ENCODE measurements at regions not wholly inside any gene's neighbourhood (a gene's known extent, or its start where the extent isn't known, plus 50 kb on each side); places are given as distances from the start of the nearest gene placed in this dataset.

DNA sequence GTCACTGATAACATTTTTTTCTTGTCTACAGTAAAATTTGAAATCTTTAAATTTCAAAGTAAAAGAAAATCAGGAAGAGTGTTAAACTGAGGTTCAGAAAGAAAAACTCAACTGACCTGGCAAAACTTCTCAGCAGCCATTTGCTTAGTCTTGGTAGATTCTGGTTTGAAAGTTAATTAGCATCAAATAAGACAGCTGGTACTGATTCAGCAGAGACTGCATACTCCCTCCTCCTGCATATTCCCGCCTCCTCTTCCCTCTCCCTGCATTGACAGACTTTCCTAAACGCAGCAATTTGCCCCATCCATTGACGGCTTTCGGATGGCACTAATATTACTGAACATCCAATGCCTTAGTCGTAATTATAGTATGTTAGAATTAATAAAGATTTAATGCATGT, 520.8 kb downstream of the FLRT2 start:
- no peak for DNase-seq (ENCODE audit: low spot score in 2 of 2)
- H3K27me3 ChIP-seq = no peaks in the 10 kb centered on the region
- intact Hi-C loops (cut with DNase I; ENCODE audit: low total_unique reads) = no loop called here
- H3K4me3 ChIP-seq = no peak overlapping the region
- H3K36me3 ChIP-seq = no peaks in the 10 kb centered on the region
- TF ChIP-seq, protein P1, sequence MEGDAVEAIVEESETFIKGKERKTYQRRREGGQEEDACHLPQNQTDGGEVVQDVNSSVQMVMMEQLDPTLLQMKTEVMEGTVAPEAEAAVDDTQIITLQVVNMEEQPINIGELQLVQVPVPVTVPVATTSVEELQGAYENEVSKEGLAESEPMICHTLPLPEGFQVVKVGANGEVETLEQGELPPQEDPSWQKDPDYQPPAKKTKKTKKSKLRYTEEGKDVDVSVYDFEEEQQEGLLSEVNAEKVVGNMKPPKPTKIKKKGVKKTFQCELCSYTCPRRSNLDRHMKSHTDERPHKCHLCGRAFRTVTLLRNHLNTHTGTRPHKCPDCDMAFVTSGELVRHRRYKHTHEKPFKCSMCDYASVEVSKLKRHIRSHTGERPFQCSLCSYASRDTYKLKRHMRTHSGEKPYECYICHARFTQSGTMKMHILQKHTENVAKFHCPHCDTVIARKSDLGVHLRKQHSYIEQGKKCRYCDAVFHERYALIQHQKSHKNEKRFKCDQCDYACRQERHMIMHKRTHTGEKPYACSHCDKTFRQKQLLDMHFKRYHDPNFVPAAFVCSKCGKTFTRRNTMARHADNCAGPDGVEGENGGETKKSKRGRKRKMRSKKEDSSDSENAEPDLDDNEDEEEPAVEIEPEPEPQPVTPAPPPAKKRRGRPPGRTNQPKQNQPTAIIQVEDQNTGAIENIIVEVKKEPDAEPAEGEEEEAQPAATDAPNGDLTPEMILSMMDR (IDR thresholded peaks at IDR 0.05) = no peak
- TF ChIP-seq POLR2AphosphoS5 (IDR thresholded peaks at IDR 0.05) = no peak
- no peak for TF ChIP-seq POLR2A (IDR thresholded peaks at IDR 0.05)
- H3K9me3 ChIP-seq = peaks cover 0 to 2% of the 10 kb centered on the region in 2 donors
- H3K4me1 ChIP-seq = no peaks in the 10 kb centered on the region
- no peak overlapping the region for H3K27ac ChIP-seq

GRCh38 chr14:86050072-86050683, 520.2 kb downstream of the FLRT2 start:
- DNase-seq (ENCODE audit: low spot score in 2 of 2) = no peak

GRCh38 chr14:86039176-86039575, 509.2 kb downstream of the FLRT2 start:
- no peak overlapping the region for H3K4me3 ChIP-seq
- intact Hi-C loops (cut with DNase I; ENCODE audit: low total_unique reads) = no loop called here
- TF ChIP-seq, protein P1 (IDR thresholded peaks at IDR 0.05) = no peak
- TF ChIP-seq POLR2AphosphoS5 (IDR thresholded peaks at IDR 0.05) = no peak
- no peak for TF ChIP-seq POLR2A (IDR thresholded peaks at IDR 0.05)
- H3K9me3 ChIP-seq = peaks cover 0 to 5% of the 10 kb centered on the region in 2 donors
- no peak overlapping the region for H3K27ac ChIP-seq
- no peaks in the 10 kb centered on the region for H3K27me3 ChIP-seq
- H3K4me1 ChIP-seq = no peaks in the 10 kb centered on the region
- DNase-seq (ENCODE audit: low spot score in 2 of 2) = no peak
- H3K36me3 ChIP-seq = no peaks in the 10 kb centered on the region

More at GRCh38 chr14:86050072-86050683, 520.2 kb downstream of the FLRT2 start:
- intact Hi-C loops (cut with DNase I; ENCODE audit: low total_unique reads) = no loop called here
- Histone ChIP-seq H3K4me3 (no peak overlapping the region), H3K9me3 (peaks cover 0 to 7% of the 10 kb centered on the region in 2 donors), H3K27me3 (no peaks in the 10 kb centered on the region), H3K27ac (no peak overlapping the region), H3K4me1 (no peaks in the 10 kb centered on the region), H3K36me3 (no peaks in the 10 kb centered on the region)
- TF ChIP-seq, protein P1 (IDR thresholded peaks at IDR 0.05) = no peak
- TF ChIP-seq POLR2AphosphoS5 (IDR thresholded peaks at IDR 0.05) (no peak), POLR2A (IDR thresholded peaks at IDR 0.05) (no peak)

- DNase-seq (ENCODE audit: low spot score in 2 of 2) = no peak
- Histone ChIP-seq H3K27me3 (no peaks in the 10 kb centered on the region), H3K27ac (no peak overlapping the region), H3K4me3 (no peak overlapping the region), H3K9me3 (peaks cover 0 to 5% of the 10 kb centered on the region in 2 donors), H3K4me1 (no peaks in the 10 kb centered on the region), H3K36me3 (no peaks in the 10 kb centered on the region)
- TF ChIP-seq, protein P1 (IDR thresholded peaks at IDR 0.05) = peak in 1 of 3 donors; percentile 49
- TF ChIP-seq POLR2A (IDR thresholded peaks at IDR 0.05) (no peak), POLR2AphosphoS5 (IDR thresholded peaks at IDR 0.05) (no peak)
- intact Hi-C loops (cut with DNase I; ENCODE audit: low total_unique reads) = no loop called here
These were observed 508.6 kb downstream of the FLRT2 start for GRCh38 chr14:86038387-86039042.

DNA sequence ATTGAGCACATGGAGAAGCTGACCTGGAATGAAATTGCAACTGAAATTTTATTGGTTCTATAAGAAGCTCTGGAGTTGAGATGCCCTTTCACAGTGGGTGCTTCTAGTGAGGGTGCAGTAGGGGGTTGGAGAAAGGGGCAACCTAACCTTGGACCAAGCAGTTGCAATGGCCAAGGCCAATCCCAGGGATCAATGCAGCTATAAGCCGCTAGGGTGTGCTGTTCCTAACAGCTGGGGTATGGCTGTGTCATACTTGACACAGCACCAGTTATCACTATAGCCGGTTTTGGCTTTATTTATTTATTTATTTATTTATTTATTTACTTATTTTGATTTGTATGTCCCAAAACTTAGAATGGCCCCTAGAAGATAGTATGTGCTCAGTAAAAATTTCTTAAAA, 505.9 kb downstream of the FLRT2 start:
- no peaks in the 10 kb centered on the region for H3K27me3 ChIP-seq
- no peak for DNase-seq (ENCODE audit: low spot score in 2 of 2)
- H3K27ac ChIP-seq = no peak overlapping the region
- TF ChIP-seq POLR2A (IDR thresholded peaks at IDR 0.05) (no peak), POLR2AphosphoS5 (IDR thresholded peaks at IDR 0.05) (no peak)
- TF ChIP-seq, protein P1 (IDR thresholded peaks at IDR 0.05) = no peak
- intact Hi-C loops (cut with DNase I; ENCODE audit: low total_unique reads) = no loop called here
- H3K4me1 ChIP-seq = no peaks in the 10 kb centered on the region
- H3K9me3 ChIP-seq = no peaks in the 10 kb centered on the region
- no peaks in the 10 kb centered on the region for H3K36me3 ChIP-seq
- H3K4me3 ChIP-seq = no peak overlapping the region

All from breast epithelium (tissue), 4 donors.